ENCODE measurements at regions not wholly inside any gene's neighbourhood (a gene's known extent, or its start where the extent isn't known, plus 50 kb on each side); places are given as distances from the start of the nearest gene placed in this dataset.

DNA sequence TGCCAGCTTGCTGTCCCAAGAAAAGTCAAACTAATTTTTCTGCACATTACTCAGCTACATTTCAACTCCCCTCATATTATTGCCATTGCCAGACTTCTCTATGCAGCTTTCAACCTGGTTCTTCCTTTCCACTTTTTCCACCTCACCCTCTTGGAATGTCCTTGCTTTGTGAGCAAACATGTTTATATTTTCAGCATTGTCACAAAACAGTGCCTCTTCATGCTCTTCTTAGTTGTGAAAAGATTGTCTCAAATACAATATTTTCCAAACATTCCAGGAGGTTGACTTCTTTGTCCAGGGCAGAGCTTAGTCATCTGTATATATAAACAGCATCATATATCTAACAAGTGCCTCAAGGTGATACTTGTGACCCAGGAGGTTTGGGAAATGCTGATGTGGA lies 803.3 kb upstream of the CELF4 start:
- no peak for DNase-seq

DNA sequence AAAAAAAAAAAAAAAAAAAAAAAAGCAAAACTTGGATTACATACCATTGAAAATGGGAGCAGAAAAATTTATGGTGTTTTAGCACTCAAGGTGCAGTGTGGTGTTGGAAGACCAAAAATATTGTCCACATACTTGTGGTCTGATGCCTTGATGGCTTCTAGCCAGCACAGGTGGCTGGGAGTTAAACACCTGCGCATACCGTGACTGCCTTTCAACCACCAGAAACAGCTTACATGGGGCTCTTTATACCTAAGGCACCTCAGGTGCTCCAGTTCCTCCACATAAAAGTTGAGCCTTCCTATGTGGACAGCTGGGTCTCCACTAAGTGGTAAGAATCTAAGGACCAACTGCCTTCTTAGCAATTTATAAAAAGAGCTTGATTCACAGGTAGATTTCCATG lies 802.6 kb upstream of the CELF4 start:
- no peak for DNase-seq

DNA sequence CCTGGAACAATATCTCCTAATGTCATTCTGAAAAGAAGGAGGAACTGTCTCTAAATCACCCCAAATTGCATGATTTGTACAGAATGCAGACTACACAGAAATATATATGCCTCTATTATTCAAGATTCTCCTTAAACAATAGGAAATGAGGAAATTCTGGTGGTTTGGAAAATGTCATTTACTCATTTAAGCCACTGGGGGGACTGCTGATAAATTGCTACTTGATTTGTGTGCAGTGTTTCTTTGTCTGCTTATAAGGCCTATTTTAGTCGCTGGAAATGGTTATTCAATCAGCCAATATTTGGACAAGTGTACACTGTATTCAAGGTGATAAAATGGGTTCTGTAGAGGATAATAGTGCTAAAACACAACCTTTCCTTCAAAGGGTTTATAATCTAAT lies 801.9 kb upstream of the CELF4 start:
- DNase-seq: no peak

DNA sequence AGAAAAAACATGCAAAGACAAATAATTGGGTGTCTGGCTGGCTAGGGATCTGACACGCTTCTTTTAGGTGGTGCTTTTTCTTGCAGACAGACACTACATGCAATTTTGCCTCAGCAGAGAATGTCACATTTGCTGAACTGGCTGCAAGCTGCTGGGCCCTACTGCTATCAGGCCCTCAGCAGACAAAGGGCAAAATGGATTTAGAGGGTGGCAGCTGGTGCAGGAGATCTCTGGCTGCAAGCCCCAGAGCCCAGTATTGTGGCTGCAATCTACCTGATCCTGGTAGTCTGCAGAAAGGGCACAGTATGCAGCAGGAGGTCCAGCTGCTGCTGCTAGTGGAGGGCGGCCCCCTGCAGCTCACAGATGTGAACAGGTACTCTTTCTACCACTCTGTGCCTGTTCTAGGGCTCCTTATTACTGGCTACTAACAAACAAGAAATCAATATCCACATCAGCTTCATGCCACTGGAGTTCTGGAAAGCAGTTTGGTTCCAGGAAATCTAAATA lies 796.7 kb upstream of the CELF4 start:
- DNase-seq: no peak

DNA sequence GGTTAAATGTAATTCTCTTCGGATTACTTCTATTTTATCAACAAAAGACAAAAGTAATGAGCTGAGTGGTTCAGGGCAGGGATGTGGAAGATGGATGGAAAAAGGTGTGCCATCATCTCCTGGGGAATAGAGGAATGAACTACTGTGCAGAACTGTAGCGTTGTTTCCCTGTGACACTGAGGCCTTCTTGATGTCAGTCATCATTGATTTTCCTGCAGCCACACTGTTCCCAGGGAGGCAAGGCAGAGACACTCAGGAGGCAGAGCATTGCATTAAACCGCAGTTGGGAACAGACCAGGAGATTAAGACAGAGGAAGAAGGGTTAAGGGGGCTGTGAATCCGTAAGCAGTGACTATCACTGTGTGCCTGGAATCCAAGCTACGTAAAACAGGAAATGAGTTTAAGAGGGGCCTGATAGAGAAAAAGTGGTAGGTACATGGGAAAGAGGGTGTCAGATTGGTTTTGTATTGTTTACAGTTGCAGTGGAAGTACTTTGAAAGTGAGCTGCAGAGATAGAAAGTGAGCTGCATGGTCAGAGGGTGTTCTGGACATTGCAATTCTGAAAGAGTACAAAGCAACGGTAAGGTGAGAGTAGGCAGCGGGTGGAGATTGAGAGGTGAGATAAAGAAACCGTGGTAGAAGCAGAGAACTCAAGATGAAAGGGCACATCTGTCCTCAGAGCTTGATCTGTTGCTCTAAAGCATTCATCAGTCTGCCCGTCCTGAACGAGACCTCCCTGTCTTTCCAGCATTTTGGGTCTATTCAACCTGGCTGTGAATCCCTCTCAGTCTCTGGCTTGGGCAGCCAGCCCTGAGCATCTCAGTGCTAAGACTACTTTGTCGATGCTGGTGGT lies 793.4 kb upstream of the CELF4 start:
- no peak for DNase-seq

DNA sequence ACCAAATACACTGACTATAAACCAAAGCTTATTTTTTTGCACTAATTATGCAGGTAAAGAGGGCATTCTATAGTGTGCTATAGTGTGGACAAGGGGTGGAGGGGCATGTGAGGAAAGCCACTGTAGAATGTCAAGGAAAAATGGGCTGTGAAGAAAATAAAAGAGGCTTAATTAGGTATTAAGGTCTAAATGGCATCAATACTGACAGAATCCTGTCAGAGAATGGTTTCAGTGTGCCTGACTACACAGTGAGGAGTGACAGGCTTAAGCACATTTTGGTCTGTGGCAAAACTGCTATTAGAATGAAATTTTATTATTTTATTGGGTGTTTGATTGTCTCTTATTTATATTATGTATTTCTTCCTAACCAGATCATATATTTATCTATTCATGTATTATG lies 787.6 kb upstream of the CELF4 start:
- DNase-seq: no peak

DNA sequence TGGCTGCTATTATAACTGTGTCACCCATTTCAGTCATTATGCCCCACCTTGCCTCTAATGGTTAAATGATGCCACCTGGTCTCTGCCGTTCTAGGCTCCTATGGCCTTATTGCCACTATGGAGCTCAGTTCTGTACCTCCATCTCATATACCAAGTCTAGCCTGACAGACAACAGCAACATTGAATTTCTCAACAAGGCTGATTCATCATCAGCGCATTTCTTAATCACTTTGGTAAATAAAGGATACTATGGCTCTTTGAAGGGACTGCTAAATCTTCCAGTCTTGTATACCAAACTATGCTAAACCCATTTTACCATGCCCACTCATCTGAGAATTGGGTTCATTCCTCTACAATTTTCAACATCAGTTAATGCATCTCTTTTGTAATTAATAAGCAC lies 784.5 kb upstream of the CELF4 start:
- DNase-seq: no peak

DNA sequence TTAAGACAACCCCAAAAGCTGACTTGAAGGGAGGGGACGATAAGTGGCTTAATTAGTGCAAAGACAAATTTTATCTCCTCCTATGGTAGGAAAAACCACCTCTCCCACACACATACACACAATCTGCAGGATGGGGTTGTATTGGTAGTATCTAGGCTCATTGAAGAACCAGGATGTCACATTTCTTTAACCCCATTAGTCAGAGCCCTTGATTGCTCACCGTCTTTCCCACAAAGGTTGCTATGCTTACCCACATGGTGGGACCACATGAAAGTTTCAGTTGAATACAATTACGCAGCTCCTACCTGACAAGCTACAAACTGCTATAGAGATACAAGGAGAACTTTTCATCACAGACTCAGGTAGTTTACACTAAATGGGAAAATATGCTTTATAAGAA lies 765.0 kb upstream of the CELF4 start:
- no peak for DNase-seq

DNA sequence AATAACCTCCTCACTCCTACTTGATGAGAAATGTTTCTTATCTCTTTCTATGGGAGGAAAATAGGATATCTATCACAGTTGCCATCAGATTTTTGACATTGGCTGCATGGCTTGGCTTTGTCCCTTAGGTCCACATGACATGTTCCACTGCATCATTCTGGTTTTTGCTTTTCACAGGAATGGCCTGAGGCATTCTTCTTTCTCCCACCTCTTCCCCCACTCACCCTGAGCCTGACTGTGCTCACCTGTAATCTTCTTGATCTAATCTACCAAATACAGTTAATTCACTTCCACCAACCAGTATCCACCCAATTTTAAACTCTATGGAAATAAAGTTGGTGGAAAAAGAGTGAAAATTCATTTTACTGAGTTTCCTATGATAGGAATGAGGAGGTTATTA lies 763.5 kb upstream of the CELF4 start:
- DNase-seq: no peak

DNA sequence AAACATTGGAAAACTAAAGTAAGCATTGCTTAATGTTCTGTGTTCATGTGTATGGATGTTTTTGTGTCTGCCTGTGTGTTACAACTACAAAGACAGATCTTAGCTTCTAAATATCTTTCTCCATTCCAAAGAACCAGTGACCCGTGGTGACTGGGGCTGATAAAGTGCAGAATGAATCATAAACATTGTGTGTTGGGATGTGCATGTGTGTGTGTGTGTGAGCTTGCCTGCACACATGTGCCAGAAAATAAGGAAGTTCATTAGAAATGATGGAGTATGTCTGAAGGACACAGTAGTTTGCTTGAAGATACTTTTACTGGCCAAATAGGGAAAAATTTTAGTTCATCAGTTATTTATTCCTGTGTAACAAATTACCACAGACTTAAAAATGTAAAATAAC lies 756.6 kb upstream of the CELF4 start:
- no peak for DNase-seq

DNA sequence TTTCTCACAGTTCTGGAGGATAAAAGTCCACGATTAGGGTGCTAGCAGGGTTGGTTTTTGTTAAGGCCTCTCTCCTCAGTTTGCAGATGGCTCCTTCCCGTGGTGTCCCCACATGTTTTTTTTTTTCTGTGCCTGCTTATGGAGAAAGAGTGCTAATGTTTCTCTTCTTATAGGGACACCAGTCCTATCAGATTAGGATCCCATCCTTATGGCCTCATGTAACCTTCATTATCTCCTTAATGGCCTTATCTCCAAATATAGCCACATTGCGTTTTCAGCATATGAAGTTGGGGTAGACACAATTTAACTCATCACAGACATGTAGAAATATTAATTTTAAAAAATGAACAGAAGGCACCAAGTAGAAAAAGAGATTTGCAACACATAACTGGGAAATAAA lies 755.7 kb upstream of the CELF4 start:
- no peak for DNase-seq

DNA sequence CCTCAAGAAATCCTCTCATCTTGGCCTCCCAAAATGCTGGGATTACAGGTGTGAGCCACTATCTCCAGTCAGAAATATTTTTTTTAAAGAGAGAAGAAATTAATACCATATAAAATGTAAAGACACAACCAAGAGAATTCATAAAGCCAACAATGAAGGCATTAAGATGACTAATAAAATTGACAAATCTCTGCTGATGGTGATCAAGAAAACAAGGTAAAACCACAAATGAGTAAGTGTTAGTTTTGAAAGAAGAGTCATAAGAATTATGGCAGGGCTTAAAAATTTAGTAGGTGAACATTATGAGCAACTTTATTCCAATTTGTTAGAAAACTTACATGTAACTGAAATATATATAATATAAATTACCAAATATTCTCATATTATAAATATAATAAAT lies 752.8 kb upstream of the CELF4 start:
- DNase-seq: no peak

DNA sequence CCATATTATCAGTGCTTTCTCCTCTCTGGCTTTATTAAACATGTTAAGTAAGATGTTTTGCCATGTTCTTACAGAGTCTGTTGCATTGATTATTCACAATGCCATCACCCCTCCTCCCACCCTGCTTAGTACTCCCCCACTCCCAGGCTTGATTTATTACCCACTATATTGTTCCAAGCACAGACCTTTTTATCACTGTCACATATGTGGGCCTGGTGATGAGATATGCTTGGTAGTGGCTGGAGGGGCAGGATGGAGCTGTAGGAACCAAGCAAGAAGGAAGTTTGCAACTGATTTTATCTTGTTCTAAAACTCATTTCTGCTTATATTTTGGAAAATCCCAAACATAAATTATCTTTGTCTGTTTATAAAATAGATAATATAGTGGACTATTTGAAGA lies 748.2 kb upstream of the CELF4 start:
- no peak for DNase-seq

DNA sequence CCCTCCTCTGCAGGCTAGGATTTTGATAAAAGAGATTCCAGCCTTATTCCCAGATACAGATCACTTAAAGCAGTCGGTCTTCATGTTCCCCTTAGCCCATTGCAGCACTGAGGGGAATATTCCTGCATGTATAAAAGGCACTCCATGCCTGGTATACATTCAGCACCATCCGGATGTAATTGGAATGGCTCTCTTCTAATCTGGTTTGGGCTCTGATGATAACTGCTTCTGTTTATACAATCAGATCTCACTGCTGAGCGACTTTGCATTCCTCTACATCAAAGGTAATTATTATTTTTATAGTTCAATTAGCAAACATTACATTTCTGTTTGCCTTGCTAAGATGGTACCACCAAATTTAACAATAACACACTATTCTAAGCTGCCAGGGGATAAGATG lies 746.9 kb upstream of the CELF4 start:
- no peak for DNase-seq

DNA sequence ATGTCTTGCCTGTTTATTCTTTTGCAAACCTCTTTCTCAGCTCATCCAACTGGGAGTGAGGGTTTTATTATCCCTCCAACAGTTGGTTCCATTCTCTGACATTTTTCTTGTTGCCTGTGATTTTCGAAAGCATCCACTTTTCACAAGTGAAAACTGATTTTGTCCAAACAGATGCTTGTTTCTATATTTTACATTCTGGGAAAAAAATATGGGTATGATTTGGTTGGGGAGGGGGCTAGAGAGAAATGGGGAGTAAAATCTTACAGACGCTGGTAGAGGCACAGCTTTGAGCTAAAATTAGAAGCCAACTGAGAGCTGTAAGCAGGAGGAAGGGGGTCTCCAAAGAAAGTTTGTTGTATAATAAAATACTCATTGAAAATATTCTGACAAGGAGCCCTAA lies 745.3 kb upstream of the CELF4 start:
- no peak for DNase-seq

DNA sequence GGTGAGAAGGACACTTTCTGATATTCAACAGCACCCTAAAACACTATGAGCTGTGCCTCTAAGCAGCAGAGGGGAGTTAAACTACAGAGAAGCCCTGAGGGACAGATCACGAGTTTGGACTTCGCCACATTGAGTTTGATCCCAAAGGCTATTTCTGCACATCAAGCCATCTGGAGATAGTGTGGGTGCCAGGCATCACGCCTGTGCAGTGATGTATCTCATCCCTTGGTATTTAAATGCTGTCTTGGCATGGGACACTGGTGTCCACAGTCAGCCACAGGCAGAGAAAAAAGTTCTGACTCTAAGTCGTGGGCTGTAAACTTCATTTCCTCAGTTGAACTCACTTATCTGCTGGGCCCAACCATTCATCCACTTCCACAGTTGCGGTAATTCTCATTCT lies 742.3 kb upstream of the CELF4 start:
- DNase-seq: no peak

DNA sequence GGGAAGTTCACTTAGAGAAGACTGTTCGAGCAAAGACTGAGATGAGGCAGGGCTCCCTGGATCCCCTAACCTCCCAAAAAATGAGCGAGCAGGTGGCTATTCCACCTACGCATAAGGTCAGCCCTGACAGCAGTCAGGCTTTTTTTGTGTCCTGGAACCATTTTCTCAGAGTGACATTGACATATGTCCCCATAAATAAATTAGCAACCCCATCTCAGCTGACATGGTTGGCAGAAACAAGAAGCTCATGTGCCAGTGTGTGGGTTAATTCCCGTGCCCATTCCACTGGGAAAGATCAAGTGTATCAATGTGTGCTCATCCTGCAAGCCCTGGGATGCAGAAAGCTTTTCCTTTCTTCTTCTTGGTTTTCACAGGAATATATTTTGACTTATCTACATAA lies 740.4 kb upstream of the CELF4 start:
- DNase-seq: no peak

DNA sequence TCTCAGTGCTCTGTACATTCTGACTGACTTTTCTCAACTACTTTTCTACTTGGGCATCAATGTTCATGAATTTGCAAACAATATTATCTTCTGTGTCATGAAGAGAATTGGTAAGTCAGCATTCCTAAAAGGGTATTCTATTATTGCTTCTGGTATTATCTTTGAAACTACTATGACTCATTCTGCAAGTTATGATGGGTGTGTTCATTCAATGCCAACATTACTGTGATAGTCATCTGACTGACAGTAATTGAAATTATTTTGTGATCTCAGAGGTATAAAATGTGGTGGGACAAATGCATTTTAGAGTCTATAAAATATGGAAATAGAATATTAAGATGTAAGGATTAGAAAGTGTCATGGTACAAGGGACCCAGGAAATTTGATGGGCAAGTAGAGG lies 736.0 kb upstream of the CELF4 start:
- no peak for DNase-seq

DNA sequence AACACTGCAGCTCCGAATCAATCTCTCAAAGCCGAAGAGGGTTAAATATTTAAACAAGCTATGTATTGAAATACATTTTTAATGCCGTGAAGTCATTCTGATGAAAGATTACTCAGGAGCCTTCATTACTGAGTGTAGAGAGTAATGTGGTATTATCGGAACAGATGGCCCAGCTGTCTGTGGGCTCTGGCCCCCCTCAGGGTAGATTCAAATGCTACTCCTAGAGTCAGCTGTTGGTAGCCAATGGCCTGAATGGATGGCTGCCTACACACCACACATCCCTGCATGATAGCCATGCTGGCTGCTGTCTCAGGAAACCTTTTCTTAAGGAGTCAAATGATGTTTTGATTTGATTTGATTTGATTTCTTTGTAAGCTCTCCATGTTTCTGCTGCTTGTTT lies 732.3 kb upstream of the CELF4 start:
- no peak for DNase-seq

DNA sequence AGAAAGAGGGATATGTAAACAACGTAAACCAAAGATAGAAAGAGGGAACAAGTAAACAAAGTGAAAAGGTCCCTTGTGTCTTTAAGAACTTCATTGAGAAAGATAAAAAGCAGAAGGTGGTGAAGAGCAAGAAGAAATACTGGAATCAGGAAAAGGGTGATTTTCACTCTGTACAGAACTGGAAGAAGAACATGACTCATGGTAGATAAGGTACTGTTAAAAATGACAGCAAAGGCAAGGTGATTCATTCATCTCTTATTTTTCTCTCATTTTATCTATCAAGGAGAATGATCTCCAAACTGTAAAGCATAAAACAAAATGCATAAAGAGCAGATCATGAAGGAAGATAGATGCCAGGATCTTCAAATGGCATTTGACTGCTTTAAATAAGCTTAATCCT lies 724.6 kb upstream of the CELF4 start:
- no peak for DNase-seq

DNA sequence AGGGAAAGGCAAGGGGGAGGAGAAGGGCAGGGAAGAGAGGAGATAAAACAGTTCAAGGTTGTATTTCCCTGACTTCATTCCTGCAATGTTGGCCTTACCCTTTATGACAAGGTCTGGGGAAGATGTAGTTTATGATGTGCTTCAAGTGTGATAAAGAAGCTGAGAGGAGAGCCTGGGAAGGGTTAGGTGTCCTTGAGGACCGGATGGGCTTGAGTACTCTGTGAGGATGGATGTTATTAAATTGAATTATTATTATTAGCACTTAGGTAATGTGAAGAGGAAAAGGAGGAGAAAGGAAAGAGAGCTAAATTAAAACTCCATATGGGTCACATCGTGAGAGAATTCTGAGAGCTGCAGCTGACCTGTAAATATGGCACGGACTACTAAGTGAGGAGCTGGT lies 719.4 kb upstream of the CELF4 start:
- DNase-seq: no peak

DNA sequence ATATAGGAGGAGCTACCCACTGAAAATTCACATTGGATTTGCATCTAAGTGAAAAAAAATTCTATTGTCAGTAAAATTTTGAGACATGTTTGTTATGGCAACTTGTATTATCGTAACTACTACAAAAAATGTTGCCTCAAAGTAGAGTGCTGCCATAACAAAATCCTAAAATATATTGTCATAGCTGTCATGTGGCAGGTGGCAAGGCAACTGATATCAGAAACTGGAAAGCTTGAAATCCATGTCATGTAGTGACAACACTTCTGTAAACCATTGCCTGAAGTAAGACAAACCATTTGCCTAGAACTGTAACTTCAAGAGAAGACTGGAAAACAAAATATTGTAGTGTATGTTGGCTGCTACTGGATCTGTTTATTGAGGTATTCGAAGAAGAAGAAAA lies 697.5 kb upstream of the CELF4 start:
- no peak for DNase-seq

DNA sequence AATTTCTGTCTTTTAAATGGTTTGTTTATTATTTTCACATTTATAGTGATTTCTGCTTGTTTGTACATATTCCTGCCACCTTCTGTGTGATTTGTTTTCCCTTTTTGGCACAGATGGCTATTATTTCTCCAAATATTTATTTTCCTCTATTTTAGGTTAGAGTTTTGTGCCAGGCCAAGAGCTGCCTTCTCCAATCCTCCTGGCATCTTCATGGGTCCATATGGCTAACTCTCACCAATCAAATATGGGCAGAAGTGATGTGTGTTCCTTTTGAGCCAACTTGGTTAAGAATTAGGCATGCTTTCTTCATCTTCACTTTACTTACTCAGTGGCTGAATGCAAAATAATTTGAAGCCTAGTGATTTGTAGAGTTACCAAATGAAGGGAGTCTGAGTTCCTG lies 697.1 kb upstream of the CELF4 start:
- no peak for DNase-seq

DNA sequence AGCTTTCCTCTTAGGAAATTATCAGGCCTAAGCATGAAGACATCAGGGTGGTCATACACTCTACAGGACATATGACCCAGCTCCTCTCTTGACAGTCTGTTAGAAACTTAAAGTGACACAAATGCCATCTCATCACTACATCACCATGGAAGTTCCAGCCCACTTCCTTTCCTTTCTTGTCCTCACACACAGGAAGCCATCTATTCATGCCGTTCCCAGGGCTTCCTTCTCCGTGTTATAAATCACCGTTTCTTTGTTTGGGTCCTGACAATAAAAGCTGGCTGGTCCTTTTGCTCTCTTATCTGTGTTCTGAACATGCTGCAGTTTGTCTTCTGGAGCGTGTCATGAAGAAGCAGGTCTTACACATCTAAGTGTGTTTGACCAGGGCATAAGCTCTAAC lies 692.1 kb upstream of the CELF4 start:
- no peak for DNase-seq

DNA sequence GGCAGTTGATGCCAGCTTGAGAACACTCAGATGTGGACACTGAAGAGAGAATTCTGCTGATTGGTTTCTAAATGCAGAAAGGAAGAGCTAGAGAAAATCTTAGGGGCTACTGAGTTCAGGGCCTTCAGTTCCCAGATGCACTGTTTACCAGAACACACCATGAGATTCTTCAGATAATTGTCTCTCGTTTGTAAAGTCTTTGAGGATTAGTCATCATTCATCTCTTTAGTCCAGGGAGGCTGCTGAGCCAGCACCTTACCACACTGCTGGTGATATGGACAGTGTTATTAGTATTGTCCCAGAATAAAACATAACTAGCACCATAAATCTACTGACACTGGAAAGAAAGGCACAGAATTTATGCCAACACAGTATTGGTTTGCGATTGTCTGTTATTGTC lies 690.8 kb upstream of the CELF4 start:
- no peak for DNase-seq

Measured in central memory CD4-positive, alpha-beta T cell (primary cell).